Activated CD4-positive, alpha-beta T cell treated with anti-CD3 and anti-CD28 coated beads, Interleukin-2, amount 50 U/mL, for 48 hours (primary cell): ENCODE measurements at regions not wholly inside any gene's neighbourhood (a gene's known extent, or its start where the extent isn't known, plus 50 kb on each side); places are given as distances from the start of the nearest gene placed in this dataset.
"Not testable (repeated sequence)": the region's sequence is repeated elsewhere in the genome, so short reads cannot be mapped to it uniquely, and the experiment has no call there.

ENCODE experiments used
- DNase-seq, 2 experiments: peaks; one replicate each; pipeline ENCODE4 v3.0.0-alpha.2; 2020

- no peak for DNase-seq
Observed at GRCh38 chr6:28809947-28810658, 113.7 kb downstream of the TRIM27 start.

- DNase-seq: no peak
Observed at GRCh38 chr6:28810659-28811053, 113.1 kb downstream of the TRIM27 start.

GRCh38 chr6:28811873-28812272 is 111.9 kb downstream of the TRIM27 start:
- DNase-seq: no peak

- DNase-seq: no peak
Observed at GRCh38 chr6:28812778-28813569, 110.8 kb downstream of the TRIM27 start.

GRCh38 chr6:28814032-28814976 is 109.5 kb downstream of the TRIM27 start:
- no peak for DNase-seq

GRCh38 chr6:28816339-28816908 is 107.4 kb downstream of the TRIM27 start:
- no peak for DNase-seq

- peak; percentile 50 to 57 for DNase-seq
Observed at GRCh38 chr6:28816909-28817807, 106.6 kb downstream of the TRIM27 start.

- DNase-seq: no peak
Observed at GRCh38 chr6:28817808-28818145, 106.0 kb downstream of the TRIM27 start.

GRCh38 chr6:28824793-28825731 is 98.7 kb downstream of the TRIM27 start:
- no peak for DNase-seq

GRCh38 chr6:28825732-28826293 is 98.0 kb downstream of the TRIM27 start:
- DNase-seq: no peak

GRCh38 chr6:28831683-28832082 is 92.1 kb downstream of the TRIM27 start:
- not testable (repeated sequence) for DNase-seq

GRCh38 chr6:28836703-28837102 is 87.1 kb downstream of the TRIM27 start:
- DNase-seq: peak; percentile 27 to 34

- peak; percentile 69 to 75 for DNase-seq
Observed at GRCh38 chr6:28838289-28838633, 85.5 kb downstream of the TRIM27 start.

- DNase-seq: peak; percentile 90 to 92
Observed at GRCh38 chr6:28838634-28839442, 84.9 kb downstream of the TRIM27 start.

GRCh38 chr6:28839443-28840120 is 84.2 kb downstream of the TRIM27 start:
- DNase-seq: no peak

GRCh38 chr6:28841290-28841689 is 82.5 kb downstream of the TRIM27 start:
- no peak for DNase-seq

GRCh38 chr6:28848756-28849155 is 75.0 kb downstream of the TRIM27 start:
- DNase-seq: peak; percentile 29 to 36
